IPS-NIHi7 (cell line): ENCODE measurements at regions not wholly inside any gene's neighbourhood (a gene's known extent, or its start where the extent isn't known, plus 50 kb on each side); places are given as distances from the start of the nearest gene placed in this dataset.
A peak's percentile ranks its signal among the peaks of the same experiment; 100 is the strongest.

Experiments
- DNase-seq: peaks from one replicate; pipeline ENCODE4 v3.0.0; 2012; ENCODE audit warnings: mixed read lengths; ENCODE audit errors: extremely low spot score

DNA sequence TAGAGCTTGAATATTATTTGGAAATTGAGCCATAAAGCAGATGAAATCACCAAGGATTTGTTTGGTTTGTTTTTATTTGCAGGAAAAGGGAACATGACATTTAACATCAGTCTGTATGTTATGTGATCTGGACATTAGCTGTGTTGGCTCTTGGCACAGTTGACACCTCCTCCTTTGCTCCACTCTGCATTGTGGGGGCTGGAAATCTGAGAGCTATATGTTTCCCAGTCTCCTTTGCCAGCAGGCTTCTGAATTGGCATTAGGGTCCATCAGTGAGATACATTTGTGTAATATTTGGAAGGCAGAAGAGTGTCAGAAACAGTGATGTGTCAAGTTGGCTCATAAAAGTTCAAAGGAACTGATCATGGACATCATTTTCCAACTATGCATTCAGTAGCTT lies 322.1 kb upstream of the ATP2B1 start:
- no peak for DNase-seq

DNA sequence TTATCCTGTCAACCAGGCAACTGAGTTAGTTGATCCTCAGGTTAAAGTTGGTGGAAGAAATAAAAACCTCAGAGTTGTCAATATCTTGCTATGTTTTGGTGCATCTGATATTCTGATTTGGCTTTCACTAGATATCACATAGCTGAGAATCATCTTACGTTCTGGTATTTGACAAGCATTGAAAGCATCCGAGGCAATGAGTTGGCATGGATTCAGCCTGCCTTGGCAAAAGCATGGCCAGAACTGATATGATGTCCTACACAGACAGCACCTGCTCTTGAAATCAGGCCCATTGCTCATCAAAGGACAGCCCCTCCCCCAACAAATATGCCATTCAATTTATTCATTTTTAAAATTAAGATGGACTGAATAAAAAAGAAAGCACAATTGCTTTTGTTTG lies 320.7 kb upstream of the ATP2B1 start:
- DNase-seq, result no peak

DNA sequence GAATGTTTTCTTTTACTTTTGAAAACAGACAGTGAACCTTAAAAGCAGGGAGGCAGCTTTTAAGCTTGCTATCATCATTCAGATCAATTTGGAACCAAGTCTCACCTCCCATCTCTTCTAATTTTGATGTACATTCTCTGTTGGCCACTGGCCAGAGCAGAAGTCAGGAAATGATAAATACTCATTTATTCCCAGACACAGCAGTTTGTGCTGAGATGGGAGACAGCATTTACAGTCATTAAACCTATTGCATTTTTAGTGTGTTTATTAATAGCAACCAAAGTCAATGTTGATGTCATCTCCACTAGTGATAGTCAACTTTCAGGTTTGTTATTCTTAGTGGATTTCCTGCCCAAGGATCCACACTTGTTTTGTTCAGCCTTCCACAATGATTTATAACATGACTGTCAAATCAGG lies 320.0 kb upstream of the ATP2B1 start:
- DNase-seq, result no peak

DNA sequence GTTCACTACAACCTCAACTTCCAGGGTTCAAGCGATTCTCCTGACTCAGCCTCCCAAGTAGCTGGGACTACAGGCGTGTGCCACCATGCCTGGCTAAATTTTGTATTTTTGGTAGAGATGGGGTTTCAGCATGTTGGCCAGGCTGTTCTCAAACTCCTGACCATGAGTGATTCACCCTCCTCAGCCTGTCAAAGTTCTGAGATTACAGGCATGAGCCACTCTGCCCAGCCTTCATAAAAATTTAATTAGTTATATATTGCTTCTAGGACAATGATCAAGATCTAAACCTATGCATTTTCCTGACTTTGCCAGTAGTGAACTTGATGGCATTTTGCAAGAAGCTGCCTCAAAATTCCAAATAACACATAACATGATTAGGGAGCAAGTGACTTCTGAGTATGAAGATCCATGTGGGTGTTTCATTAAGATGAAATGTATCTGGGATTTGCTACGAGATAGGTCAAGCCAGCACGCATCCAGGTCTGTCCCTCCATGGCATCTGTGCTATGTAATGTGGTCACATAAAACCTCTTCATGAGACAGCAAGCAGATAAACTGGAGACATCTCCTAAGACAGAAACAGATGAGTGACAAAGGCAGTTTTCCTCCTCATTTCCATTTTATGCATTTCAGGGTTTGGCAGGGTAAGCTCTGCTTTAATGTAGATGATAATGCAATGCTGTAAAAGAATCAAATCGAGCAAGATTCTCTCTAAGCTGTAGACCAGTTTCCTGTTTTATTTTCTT lies 319.4 kb upstream of the ATP2B1 start:
- no peak for DNase-seq

DNA sequence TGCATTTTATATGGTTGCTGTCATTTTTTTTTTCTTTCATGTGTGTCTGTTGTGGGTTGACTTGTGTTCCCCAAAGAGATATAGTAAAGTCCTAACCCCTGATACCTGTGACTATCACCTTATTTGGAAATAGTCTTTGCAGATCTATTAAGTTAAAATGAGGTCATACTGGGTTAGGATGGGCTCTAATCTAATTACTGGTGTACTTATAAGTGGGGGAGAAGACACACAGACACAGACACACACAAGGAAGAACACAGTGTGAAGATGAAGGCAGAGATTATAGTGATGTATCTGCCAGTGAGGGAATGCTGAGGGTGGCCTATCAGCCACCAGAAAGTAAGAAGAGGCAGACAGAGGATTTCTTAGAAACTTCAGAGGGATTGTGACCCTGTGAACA lies 318.4 kb upstream of the ATP2B1 start:
- DNase-seq, result no peak

DNA sequence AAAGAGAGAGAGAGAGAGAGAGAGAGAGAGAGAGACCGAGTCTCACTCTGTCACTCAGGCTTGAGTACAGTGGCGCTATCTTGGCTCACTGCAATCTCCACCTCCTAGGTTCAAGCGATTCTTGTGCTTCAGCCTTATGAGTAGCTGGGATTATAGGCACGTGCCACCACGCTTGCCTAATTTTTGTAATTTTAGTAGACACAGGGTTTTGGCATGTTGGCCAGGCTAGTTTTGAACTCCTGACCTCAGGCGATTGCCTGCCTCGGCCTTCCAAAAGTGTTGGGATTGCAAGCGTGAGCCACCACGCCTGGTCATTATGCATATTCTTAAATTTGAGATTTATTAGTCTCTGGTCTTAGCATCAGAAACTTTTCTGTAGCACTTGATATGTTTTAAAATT lies 317.9 kb upstream of the ATP2B1 start:
- no peak for DNase-seq

DNA sequence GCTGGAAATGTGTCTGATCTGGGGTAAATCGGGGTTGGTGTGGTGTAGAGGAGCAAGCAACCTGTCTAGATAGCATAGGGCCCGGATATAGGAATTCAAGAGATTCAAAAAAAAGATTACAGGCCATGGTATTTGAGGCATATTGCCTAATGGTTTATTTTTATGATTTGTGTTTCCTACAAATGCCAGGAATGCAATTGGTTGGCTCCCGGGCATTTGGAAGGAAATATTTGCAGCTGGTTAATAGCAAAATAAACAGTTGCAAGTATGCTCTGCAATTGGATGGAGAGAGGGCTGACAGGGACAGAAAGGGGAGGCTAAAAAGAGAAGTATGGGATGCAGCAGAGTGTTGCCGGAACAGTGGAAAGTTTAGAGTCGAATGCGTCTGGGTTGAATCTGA lies 315.6 kb upstream of the ATP2B1 start:
- DNase-seq, result no peak

DNA sequence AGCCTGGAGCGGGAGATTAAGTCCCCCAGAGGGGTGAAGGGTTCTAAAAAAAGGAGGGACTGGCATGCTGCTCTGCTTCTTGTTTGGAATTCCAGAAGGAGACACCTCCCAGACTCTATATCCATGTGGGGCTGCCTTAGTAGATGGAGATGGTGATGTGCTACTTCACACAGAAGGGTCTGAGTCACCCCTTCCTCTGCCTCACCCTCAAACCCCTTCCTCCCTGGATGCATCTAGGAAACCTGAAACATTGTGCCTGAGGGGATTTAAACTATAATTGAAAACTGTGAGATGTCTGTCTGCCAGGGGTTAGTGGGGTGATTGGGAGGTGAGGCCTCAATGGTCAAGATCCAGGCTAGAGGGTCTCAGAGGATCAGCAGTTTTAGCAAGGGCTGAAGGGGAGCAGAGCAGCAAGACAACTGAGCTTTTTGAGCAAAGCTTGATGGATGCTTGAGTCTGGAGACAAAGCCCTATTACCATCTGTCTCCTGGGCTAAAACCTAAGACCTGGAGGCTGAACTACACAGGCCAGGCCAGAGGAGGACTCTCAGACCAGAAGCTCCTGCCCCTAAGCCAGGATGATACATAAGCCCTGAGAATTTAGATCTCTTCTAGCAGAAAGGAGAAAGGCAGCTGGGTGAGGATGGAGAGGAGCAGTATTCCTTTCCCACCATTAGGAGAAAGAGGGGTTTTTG lies 314.7 kb upstream of the ATP2B1 start:
- DNase-seq, result no peak

DNA sequence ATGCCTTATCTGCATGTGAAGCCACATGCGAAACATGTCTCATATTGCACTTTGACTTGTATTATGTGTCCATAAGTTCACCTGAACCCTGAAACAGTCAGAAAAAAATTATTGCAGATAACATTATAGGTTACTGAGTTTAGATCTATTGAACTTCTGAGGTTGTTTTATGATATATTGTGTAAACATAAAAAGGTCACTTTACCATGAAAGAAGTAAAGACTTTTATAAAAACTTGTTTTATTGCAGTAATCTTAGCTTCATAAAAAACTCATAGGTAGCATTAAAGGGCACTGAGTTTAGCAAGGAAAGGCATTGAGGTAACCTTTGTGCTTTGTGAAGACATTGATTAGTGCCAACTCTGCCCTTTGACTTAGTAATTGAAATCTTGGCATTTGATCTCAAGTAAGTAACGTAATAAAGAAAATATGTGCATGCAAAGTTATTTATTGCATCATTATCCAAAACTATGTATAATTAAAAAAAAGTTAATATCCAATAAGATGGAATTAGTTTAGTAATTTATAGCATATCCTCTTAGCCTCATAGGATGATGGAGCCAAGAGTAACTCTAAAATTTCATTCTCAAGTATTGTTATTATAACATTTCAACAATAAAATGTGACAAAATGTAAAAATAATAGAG lies 313.3 kb upstream of the ATP2B1 start:
- no peak for DNase-seq

DNA sequence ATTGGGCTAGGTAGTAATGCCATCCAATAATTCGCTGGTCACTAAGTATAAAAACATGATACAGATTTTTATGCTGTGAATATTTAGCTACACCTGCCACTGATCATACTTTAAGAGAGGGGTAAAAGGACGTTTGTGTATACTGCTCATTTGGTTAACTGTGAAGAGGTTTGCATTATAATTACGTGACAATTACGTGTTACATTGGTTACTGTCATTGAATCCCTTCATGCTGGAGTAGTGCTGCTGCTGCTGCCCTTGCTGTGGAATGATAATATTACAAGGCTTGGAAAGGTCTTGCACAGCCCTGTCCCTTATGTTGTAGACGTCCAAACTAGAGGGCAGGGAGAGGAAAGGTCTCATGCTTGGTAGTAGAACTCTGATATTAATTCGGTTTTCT lies 312.2 kb upstream of the ATP2B1 start:
- no peak for DNase-seq

DNA sequence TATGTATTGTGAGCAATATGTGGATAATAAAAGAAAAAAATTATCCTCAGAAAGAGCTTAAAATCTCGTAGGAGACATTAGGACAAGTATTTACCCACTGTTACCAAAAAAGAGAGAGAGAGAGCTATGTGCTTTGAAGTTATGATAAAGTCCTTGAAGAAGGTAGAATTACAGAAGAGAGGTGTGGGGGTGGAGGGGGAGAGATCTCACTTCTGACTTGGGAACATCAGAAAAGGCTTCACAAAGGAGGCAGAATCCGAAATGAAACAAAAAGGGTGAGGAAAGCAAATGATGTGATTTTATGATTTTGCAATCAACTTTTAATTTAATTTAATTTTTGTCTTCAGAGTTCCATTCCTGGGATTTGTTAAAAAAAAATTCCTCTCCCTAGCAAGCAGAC lies 311.8 kb upstream of the ATP2B1 start:
- no peak for DNase-seq

DNA sequence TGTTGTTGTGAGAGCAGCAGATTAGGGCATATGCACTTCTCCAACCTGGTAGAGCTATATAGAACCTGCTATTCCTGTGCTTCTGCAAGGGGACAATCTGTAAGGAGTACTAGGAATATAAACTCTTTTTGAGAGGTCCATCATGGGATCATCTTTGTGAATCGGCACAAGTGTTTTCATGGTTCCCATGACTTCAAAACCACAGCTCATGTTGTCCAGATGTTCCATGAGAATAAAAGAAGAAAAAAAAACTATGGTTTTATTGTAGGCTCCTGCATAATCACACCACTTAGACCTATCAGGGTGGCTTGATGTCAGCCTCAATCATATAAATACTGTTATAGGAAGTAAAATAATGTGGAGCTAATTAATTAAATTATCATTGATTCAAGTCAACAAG lies 311.4 kb upstream of the ATP2B1 start:
- no peak for DNase-seq

DNA sequence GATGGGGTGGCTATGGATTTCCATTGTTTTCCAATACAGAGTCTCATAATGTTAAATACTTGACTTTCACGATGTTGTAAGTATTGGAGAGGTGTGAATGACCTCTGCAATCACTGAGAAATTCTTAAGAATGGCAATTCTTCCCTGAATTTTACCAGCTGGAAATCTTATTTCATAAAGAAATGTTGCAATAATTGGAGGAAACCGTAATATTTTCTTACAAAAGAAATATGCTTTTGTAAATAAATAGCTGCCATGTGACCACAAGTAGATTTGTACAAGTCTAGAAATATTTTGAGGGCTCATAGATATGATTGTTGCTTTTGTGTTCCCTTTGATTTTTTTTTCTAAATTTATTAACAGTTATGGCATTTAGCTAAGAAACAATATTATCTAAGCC lies 308.7 kb upstream of the ATP2B1 start:
- DNase-seq, result no peak

DNA sequence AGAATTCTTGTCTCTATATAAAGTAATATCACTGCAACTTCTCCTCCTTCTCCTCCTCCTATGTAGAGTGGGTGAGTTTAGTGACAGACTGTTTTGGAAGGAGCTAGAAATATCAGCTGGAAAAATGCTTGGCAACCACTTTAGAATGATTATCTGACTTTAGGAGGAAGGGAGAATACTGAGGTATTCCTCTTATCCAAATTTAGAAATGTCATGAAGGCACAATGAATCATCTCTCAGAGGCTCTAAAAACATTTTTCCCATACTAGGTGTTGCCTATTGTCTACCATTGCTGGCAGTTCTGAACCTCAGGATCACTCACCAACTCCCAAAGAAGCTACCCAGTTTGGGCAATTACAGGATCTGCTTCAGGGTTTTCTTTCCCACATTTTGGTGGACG lies 306.6 kb upstream of the ATP2B1 start:
- no peak for DNase-seq

DNA sequence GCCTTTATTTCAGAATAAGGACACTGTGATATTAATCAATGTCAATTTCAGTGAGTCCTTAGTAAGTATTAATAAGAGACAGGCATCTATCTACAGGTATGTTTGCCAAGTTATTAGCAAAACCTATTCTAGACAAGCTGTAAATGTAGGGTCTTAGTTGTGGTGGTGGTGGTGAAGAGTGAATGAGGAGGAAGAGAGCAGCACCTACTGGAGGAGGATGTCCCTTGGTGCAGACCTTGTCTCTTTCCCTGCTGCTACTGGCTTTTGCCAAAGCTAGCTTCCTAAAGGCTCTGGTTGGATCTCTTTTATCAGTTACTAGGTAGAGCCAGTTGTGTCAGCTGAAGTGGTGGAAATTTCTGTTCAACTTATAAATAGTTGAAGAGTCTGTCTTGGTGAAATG lies 304.8 kb upstream of the ATP2B1 start:
- peak; percentile 46 for DNase-seq

DNA sequence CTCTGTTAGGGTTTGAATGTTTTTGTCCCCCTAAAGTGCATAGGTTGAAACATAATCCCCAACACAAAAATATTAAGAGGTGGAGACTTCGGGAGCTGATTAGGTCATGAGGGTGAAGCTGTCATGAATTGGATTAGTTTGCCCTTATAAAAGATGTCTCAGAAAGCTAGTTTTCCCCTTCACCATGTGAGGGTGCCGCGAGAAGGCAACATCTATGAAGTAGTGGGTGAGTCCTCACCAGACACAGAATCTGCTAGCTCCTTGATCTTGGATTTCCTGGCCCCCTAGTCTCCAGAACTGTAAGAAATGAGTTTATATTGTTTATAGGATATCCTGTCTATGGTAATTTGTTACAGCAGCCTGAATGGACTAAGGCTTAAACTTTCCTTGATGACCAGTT lies 301.5 kb upstream of the ATP2B1 start:
- no peak for DNase-seq

DNA sequence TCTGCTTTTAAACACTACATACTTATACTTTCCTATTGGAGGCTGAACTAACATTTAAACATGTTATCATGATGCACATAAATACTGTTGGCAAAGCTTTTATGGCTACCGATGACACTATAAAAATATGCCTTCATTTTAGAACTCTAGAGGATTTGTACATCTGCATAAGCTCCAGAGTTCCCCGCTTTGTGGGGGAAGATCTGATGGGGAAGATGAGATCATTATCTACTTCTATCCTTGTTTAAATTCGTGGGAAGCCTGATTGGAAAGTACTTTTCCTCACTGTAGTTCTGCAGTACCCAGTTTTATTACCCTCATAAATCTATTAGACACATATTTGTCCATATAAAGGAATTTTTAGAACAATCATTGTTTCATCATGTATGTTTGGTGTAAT lies 299.6 kb upstream of the ATP2B1 start:
- DNase-seq, result no peak

DNA sequence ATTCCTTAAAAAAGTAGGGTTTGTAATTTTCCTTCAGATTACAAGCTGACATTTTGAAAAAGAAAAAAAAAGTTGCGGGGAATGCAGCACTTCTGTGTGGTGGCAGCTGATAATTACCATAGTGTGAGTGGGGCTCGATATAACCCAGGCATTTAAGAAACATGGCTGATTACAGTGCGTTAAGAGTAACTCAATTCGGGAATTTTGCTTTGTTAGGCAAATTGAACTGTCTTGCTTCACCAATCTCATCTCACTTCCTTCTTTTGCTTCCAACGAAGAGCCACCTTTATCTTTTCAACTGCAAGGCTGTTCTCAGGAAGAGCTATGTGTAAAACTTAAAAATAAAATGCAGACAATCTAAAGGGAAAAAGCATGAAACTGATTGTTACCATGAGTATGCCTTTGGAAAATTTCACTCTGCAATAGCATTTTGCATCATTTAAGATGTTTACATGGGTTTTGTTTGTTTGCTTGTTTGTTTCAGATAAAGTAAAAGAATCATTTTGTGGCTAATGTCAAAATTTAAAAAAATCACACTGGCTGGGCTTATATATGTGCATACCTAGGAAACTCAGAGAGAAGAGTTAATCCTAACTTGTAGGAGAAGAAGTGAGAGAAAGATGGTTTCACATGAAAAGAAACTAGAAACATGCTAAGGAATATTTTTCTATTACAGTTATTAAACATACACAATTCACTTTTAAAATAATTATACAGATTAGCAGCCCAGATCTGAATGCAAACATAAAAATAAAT lies 295.9 kb upstream of the ATP2B1 start:
- DNase-seq, result no peak

DNA sequence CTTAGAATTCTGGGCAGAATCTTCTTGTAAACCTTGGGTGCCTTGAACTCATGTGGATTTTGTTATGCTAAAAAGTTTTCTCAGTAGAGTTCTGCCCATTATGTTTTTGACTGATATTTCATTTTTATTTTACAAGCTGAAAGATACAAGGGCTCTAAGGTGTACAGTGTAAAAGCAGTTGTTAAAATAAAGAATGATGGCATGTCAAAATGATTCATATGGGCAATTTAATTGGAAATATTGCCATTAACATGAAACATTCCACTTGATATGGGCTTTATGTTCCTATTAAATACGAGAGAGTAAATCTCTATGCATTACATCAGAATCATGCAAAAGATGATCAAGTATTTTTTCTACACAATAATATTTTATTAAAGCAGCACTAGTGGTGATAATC lies 295.1 kb upstream of the ATP2B1 start:
- DNase-seq, result no peak

DNA sequence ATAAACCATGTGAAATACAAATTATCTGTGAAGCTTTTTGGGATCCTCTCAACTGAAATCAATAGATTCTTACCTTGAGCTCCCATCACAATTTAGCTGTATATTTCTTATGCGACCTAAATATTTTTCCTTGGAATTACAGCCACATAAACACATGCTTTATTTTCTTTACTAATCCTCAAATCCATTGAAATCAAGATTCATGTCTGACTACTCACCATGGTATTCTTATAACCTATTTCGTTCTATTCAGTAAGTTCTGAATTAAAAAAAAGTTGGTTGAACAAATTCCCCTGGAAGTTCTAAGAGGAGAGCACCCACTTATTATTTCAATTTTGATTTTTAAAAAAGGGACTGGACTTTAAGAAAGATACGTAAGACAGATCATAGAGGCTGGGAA lies 292.1 kb upstream of the ATP2B1 start:
- DNase-seq, result no peak

DNA sequence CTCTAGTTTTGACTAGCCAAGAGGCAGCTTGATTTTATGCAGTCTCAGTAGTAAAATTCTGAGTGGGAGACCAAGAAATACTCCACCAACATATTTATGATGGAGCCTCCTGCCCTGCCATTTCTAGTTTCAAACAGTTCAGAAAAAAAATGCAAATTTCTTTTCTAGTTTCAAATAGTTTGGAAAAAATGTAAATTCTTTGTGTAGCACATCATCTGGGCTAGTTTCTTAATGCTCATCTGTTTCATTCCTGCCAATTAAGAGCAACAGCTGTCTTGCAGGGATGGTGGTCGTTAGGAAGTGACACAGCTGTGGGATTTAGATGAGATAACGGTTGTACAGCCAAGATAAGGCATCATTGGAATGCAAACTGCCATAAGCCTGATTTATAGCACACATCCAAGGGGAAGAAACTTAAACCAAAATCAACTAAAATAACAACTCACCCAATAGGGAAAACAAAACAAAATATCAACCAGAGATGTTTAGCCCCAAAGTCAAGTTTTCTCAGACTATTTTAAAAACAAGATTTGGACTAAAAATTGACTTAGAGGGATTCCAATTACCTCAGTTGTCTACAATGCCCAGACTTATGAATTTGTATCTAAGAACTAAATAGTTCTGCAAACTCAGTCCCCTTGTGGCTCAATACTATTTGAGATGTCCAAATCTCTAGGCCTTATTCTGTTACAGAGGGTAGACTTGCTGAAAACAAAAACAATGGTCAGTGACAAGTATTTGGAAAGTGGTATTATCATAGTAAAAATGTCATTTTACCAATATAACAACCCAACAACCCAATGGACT lies 291.3 kb upstream of the ATP2B1 start:
- DNase-seq, result no peak

DNA sequence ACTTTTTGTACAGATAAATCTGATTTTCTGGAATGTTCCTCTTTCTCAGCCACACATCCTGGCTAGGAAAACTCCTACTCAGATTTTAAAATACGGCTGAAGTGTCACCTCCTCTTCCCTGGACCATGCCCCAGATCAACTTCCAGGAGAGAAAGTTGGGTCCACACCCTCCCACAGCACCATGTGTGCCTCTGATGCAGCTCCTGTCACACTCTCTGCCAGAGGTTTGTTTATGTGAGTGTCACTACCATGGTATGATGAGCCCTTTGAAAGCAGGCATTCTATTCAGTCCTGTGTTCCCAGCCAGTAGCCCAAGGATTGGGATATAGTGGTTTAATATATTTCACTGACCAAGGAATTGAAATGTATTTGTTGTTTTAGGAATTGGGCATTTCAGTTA lies 287.2 kb upstream of the ATP2B1 start:
- no peak for DNase-seq
